ENCODE measurements at regions not wholly inside any gene's neighbourhood (a gene's known extent, or its start where the extent isn't known, plus 50 kb on each side); places are given as distances from the start of the nearest gene placed in this dataset.
"Not testable (repeated sequence)": the region's sequence is repeated elsewhere in the genome, so short reads cannot be mapped to it uniquely, and the experiment has no call there.

DNA sequence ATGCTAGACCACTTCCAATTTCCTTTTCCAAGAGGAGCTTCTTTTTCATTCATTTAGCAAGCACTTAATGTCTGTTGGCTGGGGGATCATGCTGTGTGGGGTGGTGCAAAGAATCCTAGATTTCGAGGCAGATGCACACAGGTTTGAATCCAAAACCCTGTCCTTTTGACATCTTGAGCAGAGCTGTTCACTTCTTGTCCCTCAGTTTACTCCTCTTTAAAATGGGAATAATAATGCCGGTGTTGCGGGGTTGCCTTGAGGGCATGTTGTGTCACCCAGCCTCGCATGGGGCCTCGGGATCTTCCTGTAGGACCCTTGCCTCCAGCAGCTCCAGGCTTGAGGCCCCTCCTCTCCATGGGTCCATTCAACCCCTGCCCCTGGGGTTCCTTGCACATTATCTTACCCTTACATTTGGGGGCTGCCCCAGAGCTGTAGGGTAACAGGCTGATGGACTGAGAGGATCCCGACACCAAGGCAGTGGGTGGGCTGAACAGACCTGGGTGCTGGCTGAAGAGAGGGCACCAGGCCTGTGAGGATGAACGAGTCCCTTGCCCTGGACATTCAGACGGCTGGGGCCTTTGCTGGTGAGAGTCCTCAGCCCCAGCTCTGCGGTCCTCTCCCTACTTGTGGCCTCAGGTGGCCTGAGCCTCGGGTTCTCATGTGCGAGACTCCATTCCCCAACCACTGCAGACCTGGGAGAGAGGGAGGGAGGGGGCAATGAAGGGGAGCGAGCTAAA is 145.8 kb downstream of the BARX1 start:
- DNase-seq = no peak

DNA sequence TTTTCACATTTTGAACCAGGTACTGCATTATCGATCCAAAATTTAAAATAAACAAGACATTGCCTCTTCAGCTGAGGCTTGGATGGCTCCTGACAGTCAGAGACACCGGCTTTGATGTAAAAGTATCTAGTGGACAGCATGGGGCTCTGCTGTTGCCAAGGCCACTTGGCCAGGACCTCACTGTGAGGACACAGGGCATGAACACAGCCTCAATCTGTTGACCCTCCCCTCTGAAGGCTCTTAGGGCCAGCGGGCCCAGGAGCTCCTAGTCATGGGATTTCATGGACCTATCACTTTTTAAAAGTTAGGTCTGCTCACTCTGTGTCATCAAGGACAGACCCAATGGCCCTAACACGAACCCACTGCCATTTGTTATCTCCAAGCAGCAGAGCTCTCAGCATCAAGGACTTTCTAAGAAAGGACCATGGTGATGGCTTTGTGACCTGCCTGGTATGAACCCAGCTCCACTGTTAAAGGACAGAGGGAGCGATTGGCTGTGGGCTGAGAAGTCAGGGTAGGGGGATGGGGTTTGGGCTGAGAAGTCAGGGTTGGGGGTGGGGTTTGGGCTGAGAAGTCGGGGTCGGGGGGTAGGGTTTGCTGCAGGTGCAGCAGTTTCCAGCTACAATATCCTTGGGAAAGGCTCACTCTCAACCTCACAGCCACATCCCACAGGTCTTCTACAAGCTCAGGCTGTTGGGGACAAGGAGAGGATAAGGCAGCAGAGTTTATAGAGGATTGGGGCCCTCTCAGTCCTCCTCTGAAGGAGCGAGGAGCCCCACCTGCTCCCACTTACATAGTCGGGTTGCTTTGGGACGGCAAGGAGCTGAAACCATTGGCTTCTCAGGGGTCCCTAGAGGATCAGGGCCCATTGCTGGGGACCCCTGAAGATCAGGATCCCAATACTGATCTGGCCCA is 146.8 kb downstream of the BARX1 start:
- no peak for DNase-seq

DNA sequence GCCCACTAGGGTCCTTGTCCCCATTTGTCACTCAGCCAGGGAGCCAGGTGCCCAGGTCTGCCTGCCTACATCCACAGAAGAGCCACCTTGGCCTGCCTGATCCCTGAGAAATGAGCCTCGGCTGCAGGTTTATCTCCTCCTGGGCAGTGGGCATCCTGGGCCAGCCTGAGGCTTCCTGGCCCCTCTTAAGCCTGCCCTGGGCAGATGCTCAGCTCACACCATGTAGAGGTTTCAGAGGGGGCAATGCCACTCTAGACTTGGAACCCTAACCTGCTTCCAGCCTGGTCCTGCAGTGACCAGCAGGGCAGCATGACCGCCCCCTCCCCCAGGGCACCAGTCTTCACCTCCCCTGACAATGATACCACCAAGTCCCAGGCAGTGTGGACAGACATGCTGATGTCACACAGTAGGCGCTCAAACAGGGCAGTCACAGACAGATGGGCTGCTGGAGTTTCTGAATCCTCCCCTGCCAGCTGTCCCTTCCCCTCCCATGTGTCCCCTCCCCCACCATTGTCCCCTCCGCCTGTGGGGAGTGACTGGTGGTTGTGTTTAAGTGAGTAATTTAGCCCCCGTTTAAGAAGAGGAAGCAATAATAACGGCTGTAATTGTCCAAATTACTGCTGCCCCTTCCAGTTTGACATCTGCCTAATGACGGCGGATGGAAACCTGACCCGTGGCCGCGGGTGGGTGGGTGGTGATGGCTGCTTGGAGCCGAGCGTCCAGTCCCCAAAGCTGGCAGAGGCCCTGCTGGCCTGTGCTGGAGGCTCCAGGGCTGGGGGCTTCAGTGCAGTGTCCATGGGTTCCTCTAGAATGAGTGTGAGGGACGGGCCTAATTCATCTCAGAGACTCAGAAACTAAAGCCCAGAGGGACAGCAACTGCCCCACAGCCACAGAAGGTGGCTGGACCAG is 147.7 kb downstream of the BARX1 start:
- DNase-seq = peak; percentile 45

DNA sequence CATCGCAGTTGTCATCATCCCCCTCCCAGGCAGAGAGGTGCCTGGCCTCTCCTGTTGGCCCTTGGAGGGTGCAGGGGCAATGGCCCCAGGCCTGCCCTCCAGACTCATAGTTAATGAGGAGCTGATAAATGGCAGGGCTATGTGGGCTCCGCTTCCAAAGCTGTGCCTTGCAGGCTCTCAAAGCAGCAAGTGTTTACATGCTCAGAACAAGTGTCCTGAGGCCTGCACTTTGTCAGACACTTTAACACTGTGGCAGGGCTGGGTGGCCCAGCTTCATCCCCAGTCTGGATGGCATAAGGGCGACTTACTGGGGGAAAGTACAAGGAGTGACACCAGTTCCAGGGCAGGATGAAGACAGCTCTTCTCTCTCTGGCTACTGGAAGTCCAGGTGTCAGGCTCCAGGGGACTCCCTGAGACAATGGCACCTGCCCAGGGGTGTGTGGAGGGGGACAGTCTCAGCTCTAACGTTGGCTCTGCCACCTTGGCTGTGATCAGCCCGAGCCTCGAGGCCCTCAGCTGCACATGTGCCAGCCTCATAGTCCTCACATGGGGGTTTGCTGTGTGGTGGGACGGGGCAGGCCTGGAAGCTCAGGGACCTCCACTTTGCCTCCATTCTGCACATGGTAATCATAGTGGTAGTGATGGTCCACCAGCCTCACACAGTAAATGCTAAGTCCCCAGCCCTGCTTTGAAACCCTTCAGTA is 153.4 kb downstream of the BARX1 start:
- DNase-seq = no peak

DNA sequence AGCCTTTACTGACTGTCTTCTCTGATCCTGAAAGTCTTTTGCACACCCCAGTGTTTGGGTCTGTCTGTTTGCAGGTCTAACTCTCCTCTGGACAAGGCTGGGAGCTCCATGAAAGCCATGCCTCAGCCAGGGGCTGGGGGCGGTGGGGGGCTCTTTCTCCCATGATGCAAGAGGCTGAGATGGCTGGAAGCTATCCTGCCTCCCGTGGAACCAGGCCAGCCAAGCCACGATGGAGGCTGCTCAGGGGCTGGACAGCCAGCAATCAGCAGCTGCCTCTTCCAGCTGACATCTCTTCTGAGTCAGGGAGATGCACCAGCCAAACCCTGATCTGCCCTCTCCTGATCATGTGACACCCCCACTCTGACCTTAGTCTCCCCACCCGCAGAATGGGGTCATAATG is 154.0 kb downstream of the BARX1 start:
- no peak for DNase-seq

DNA sequence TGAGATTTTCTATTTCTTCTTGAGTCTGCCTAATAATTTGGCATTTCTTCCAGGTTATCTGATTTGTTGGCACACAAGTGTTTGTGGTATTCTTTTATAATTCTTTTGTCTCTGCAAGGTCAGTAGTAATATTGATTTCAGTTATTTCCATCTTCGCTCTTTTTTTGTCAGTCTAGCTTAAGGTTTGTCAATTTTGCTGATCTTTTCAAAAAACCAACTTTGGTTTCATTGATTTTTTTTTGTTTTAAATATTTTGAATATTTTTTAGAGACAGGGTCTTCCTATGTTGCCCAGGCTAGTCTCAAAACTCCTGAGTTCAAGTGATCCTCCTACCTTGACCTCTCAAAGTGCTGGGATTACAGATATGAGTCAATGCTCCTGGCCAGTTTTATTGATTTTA is 162.8 kb downstream of the BARX1 start:
- no peak for DNase-seq

DNA sequence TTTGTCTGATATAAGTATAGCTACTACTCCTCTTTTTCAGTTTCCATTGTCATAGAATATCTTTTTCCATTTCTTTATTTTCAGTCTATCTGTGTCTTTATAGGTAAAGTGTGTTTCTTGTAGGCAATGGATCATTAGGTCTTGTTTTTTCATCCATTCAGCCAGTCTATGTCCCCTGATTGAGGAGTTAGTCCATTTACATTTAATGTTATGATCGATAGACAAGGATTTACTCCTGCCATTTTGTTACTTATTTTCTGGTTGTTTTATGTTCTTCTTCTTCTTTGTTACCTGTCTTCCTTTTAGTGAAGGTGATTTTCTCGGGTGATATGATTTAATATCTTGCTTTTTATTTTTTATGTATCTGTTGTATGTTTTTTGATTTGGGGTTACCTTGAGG is 169.0 kb downstream of the BARX1 start:
- DNase-seq = no peak

DNA sequence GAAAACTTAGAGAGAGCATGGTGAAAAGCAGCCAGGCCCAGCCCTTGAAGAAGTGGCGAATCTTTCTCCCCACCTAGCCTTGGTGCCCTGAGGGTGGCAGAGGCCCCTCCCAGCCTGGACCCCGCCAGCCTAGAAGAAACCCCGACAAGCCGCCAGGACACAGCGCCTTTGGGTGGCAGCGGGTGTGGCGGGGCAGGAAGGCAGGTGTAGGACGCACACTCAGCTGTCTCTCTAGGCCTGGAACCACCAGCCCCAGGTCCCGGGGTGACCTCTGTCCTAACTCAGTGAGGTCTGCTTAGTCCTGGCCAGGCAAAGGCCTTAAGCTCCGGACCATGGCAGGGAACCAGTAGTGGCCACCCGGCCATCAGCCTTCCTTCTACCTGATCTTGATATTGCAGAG is 178.3 kb downstream of the BARX1 start:
- no peak for DNase-seq

DNA sequence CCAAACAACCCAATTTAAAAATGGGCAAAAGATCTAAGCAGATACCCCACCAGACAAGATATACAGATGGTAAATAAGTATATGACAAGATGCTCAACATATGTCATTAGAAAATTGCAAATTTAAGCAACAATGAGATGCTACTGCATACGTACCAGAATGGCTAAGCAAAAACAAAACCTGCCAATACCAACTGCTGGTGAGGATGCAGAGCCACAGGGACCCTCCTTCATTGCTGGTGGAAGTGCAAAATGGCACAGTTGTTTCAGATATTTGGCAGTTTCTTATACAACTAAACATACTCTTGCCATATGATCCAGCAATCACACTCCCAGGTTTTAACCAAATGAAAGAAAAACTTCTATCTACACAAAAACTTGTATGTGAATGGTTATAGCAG is 178.9 kb downstream of the BARX1 start:
- no peak for DNase-seq

DNA sequence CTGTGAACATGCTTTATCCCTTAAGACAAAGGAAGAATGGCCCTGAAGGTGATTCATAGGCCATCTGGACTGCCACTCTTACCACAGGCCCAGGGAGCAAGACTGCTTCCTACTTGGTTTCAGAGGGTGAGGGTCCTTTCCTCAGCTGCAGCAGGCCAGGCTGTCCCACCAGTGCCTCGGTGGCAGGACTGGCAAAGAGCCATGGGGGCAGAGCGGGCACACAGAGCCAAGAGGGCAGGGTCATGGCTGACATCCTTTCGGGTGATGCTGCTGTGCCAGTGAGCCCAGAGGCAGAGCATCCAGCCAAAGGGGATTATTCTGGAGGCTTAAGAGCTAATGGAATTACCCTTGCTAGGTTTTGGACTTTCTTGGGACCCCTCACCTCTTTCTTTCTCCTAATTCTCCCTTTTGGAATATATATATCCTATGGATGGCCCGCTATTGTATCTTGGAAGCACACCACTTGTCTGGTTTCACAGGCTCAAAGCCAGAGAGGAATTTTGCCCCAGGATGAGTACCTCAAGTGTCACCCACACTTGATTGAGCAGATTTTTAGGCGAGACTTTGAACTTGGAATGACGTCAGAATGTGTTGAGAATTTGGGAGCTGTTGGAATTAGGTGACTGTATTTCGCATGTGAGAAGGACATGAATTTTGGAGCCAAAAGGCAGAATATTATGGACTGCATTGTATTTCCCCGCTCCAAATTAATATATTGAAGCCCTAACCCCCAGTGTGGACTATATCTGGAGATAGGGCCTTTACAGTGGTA is 180.6 kb downstream of the BARX1 start:
- DNase-seq = no peak

DNA sequence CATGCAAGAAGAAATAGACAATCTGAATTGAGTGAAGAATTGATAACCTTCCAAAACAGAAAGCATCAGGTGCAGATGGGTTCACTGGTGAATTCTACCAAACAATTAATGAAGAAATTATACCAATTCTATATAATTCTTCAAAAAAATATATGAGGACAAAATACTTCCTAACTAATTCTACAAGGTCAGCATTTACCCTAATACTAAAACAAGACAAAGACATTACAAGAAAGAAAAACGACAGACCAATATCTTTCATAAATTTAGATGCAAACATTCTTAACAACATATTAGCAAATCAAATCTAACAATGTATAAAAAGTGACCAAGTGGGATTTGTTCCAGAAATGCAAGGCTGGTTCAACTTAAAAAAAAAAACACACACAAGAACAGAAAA is 183.9 kb downstream of the BARX1 start:
- DNase-seq = no peak

DNA sequence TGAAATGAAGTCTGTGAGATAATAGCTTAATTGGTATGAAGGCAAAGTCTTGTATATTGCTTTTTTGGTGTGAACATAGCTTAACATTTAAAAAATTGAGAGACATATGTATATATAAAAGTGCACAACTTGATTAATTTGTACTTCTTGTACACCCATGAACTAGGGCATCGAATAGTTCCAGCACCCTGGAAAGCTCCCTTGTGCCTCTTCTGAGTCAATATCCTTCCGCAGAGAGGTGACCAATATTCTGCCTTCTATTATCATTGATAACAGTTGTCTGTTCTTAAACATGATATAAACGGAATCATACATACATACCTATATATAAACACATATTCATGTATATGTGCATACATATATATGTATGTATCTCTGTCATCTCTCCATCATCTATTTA is 185.4 kb downstream of the PHF2 start:
- no peak for DNase-seq

DNA sequence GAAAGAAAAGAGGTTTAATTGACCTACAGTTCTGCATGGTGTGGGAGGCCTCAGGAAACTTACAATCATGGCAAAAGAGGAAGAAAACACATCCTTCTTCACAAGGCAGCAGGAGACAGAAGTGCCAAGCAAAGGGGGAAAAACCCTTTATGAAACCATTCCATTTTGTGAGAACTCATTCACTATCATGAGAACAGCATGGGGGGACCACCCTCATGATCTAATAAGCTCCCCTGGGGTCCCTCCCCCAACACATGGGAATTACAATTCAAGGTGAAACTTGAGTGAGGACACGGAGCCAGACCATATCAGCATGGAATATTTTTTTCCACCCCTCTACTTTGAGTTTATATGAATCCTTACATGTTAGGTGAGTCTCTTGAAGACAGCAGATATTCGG is 173.7 kb downstream of the PHF2 start:
- DNase-seq = no peak

DNA sequence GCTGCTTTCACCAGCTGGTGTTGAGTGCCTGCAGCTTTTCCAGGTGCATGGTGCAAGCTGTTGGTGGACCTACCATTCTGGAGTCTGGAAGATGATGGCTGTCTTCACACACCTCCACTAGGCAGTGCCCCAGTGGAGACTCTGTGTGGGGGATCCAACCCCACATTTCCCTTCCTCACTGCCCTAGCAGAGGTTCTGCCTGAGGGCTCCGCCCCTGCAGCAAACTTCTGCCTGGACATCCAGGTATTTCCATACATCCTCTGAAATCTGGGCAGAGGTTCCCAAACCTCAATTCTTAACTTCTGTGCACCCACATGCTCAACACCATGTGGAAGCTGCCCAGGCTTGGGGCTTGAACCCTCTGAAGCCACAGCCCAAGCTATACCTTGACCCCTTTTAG is 172.4 kb downstream of the PHF2 start:
- DNase-seq = not testable (repeated sequence)

DNA sequence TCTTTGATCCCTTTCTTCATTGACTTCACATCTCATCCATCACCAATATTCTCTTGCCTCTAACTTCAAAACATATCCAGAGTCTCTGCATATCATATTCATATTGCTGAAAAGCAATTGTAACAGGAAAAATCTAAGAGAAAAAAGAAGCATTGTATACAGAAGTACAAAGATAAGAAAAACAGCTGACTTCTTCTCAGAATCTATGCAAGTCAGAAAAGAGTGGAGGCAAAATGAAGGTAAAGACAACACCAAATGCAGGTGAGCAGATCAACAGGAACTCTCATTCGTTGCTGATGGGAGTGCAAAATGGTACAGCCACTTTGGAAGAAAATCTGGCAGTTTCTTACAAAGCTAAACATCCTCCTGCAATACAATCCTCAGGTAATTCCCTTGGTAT is 155.6 kb downstream of the PHF2 start:
- peak; percentile 0 for DNase-seq

DNA sequence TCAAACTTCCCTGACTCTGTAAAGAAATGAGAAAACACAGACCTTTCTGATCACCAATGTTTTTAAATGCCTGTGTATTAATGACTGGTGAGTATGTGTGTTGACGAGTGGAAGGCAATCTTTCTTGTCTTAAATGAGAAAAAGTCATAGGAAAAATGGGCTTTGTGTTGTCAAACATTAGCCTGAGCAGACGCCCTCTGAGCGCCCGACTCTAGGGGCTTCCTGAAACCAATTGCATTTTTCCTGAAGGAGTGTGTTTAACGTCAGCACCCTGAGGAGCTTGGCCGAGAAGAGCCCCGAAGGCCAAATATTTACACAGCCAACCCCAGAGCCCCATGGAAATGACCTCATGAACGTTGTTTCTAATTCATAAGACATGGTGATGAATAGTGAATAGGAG is 154.3 kb downstream of the PHF2 start:
- no peak for DNase-seq

DNA sequence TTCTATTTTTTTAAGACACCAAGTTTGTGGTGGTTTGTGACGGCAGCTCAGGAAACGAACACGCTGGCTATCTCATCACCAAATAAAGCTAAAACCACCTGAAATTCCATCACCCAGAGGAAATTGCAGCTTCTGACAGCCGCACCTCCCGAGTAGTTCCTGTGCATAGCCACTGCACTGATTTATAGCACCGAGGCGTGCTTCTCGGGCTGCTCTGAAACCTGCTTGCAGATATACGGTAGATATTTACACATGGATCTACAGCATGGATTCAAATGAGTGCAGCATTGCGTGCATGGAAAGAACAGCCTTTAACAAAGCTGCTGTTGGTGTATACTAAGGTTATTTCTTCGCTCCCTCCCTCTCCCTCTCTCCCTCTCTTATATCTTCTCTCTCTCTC is 153.8 kb downstream of the PHF2 start:
- no peak for DNase-seq
